ENCODE measurements at regions not wholly inside any gene's neighbourhood (a gene's known extent, or its start where the extent isn't known, plus 50 kb on each side); places are given as distances from the start of the nearest gene placed in this dataset.

- TF ChIP-seq POLR2AphosphoS5 (IDR thresholded peaks at IDR 0.05; ENCODE audit: borderline replicate concordance, low read depth, low read length) (no peak), EZH2 (IDR thresholded peaks at IDR 0.05) (no peak)
Measured at GRCh38 chr3:184491011-184491576, 70.5 kb upstream of the EPHB3 start.
